PC-9 (cell line): ENCODE measurements at regions not wholly inside any gene's neighbourhood (a gene's known extent, or its start where the extent isn't known, plus 50 kb on each side); places are given as distances from the start of the nearest gene placed in this dataset.

Experiments
- EZH2 ChIP-seq: fragments of 200-600 bp; sonication (generic); IDR thresholded peaks from 2 replicates; pipeline ENCODE4 v1.8.0; 2017; ENCODE audit warnings: antibody characterized with exemption, low read depth
- TF ChIP-seq, protein P1 (sequence below): fragments of 200-600 bp; sonication (generic); conservative IDR thresholded peaks from 2 replicates; pipeline ENCODE4 v1.6.1; 2017; ENCODE audit warnings: mixed run types, antibody characterized with exemption, mild to moderate bottlenecking, moderate library complexity

DNA sequence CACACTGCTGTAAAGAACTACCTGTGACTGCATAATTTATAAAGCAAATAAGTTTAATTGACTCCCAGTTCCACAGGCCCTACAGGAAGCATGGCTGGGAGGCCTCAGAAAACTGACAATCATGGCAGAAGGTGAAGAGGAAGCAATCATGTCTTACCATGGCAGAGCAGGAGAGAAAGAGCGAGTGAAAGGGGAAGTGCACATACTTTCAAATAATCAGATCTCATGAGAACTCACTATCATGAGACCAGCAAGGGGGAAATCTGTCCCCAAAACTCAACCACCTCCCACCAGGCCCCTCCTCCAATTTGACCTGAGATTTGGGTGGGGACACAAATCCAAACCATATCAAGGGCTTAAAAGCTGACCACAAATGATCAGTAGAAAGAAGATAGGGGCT is 493.2 kb downstream of the PTPRC start:
- TF ChIP-seq, protein P1, sequence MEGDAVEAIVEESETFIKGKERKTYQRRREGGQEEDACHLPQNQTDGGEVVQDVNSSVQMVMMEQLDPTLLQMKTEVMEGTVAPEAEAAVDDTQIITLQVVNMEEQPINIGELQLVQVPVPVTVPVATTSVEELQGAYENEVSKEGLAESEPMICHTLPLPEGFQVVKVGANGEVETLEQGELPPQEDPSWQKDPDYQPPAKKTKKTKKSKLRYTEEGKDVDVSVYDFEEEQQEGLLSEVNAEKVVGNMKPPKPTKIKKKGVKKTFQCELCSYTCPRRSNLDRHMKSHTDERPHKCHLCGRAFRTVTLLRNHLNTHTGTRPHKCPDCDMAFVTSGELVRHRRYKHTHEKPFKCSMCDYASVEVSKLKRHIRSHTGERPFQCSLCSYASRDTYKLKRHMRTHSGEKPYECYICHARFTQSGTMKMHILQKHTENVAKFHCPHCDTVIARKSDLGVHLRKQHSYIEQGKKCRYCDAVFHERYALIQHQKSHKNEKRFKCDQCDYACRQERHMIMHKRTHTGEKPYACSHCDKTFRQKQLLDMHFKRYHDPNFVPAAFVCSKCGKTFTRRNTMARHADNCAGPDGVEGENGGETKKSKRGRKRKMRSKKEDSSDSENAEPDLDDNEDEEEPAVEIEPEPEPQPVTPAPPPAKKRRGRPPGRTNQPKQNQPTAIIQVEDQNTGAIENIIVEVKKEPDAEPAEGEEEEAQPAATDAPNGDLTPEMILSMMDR = no peak
- TF ChIP-seq EZH2 = no peak
